ENCODE measurements at regions not wholly inside any gene's neighbourhood (a gene's known extent, or its start where the extent isn't known, plus 50 kb on each side); places are given as distances from the start of the nearest gene placed in this dataset.

DNA sequence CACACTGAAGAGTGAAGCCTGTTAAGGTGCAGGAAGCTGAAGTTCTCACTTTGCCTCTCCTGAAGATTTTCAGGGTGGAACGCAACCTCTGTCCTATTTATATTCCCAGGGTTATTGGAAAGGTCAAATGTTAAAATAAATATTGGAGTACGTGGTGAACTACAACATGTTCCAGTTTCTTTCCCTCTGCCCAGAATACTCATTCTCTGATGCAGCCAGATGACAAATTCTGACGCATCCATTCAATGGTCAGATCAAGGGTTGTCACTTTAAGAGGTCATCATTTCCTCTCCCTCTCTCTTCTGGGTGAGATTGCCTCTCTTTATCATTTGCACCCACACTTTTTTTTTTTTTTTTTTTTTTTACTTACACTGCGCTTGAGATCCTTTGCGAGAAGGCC is 277.1 kb downstream of the BRINP1 start:
- Mint-ChIP-seq H3K4me1 (no peaks in the 10 kb centered on the region), H3K4me3 (no peak overlapping the region), H3K36me3 (ENCODE audit: low read depth) (no peaks in the 10 kb centered on the region), H3K27ac (ENCODE audit: unreplicated experiment) (no peak overlapping the region), H3K9me3 (no peaks in the 10 kb centered on the region), H3K27me3 (ENCODE audit: low read depth) (no peaks in the 10 kb centered on the region)
- DNase-seq (ENCODE audit: low read depth, low spot score) = no peak
- TF ChIP-seq, protein P1, sequence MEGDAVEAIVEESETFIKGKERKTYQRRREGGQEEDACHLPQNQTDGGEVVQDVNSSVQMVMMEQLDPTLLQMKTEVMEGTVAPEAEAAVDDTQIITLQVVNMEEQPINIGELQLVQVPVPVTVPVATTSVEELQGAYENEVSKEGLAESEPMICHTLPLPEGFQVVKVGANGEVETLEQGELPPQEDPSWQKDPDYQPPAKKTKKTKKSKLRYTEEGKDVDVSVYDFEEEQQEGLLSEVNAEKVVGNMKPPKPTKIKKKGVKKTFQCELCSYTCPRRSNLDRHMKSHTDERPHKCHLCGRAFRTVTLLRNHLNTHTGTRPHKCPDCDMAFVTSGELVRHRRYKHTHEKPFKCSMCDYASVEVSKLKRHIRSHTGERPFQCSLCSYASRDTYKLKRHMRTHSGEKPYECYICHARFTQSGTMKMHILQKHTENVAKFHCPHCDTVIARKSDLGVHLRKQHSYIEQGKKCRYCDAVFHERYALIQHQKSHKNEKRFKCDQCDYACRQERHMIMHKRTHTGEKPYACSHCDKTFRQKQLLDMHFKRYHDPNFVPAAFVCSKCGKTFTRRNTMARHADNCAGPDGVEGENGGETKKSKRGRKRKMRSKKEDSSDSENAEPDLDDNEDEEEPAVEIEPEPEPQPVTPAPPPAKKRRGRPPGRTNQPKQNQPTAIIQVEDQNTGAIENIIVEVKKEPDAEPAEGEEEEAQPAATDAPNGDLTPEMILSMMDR (conservative IDR thresholded peaks at IDR 0.05) = no peak

DNA sequence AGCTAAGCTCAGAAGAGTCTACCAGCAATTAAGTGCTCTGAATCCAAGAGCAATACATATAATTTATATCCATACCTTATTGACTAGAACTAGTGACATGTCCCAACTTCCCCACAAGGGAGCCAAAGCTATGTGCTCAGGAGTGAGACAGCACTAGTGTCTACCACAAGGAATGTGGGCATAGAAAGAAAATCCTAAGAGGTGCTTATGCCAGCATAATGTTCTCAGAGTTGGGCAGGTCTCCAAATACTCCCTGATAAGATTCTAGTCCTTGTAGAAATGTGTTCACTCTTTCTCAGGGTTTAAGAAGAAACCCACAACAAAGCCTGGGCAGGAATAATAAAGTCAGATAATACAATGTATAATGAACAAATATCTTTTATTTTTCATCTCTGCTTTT is 275.1 kb downstream of the BRINP1 start:
- no peaks in the 10 kb centered on the region for H3K4me1 Mint-ChIP-seq
- H3K36me3 Mint-ChIP-seq (ENCODE audit: low read depth) = no peaks in the 10 kb centered on the region
- no peak overlapping the region for H3K4me3 Mint-ChIP-seq
- no peaks in the 10 kb centered on the region for H3K9me3 Mint-ChIP-seq
- H3K27ac Mint-ChIP-seq (ENCODE audit: unreplicated experiment) = no peak overlapping the region
- no peaks in the 10 kb centered on the region for H3K27me3 Mint-ChIP-seq (ENCODE audit: low read depth)
- no peak for DNase-seq (ENCODE audit: low read depth, low spot score)
- TF ChIP-seq, protein P1 (conservative IDR thresholded peaks at IDR 0.05) = no peak

GRCh38 chr9:119095072-119095471 is 274.2 kb downstream of the BRINP1 start:
- Mint-ChIP-seq H3K36me3 (ENCODE audit: low read depth) (no peaks in the 10 kb centered on the region), H3K9me3 (no peaks in the 10 kb centered on the region), H3K4me3 (no peak overlapping the region), H3K27me3 (ENCODE audit: low read depth) (no peaks in the 10 kb centered on the region), H3K4me1 (no peaks in the 10 kb centered on the region), H3K27ac (ENCODE audit: unreplicated experiment) (no peak overlapping the region)
- no peak for DNase-seq (ENCODE audit: low read depth, low spot score)
- TF ChIP-seq, protein P1 (conservative IDR thresholded peaks at IDR 0.05) = no peak

DNA sequence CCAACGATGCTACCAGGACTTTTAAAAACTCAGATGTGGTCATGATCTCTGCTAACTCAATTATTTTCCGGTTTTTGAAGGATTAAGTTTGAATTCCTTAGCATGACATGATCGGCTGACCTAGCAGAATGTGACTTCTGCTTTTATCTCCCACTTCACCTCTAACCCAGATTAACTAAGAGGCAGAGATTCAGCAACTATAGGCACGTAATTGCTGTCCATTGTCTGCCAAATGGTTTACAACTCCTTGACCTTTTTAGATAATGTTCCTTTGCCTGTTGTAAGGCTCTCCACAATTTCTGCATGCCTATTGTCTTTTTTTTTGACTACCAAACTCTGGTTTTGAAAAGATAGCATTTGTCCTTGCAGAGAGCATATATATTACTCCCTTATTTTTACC is 268.2 kb downstream of the BRINP1 start:
- Mint-ChIP-seq H3K4me1 (peaks cover 5% of the 10 kb centered on the region), H3K36me3 (ENCODE audit: low read depth) (no peaks in the 10 kb centered on the region), H3K4me3 (no peak overlapping the region), H3K9me3 (no peaks in the 10 kb centered on the region), H3K27me3 (ENCODE audit: low read depth) (no peaks in the 10 kb centered on the region), H3K27ac (ENCODE audit: unreplicated experiment) (no peak overlapping the region)
- TF ChIP-seq, protein P1 (conservative IDR thresholded peaks at IDR 0.05) = no peak
- DNase-seq (ENCODE audit: low read depth, low spot score) = no peak

- no peaks in the 10 kb centered on the region for H3K36me3 Mint-ChIP-seq (ENCODE audit: low read depth)
- no peak for DNase-seq (ENCODE audit: low read depth, low spot score)
- TF ChIP-seq, protein P1 (conservative IDR thresholded peaks at IDR 0.05) = no peak
- H3K4me3 Mint-ChIP-seq = no peak overlapping the region
- H3K27me3 Mint-ChIP-seq (ENCODE audit: low read depth) = peaks cover 2% of the 10 kb centered on the region
- no peak overlapping the region for H3K27ac Mint-ChIP-seq (ENCODE audit: unreplicated experiment)
- no peaks in the 10 kb centered on the region for H3K9me3 Mint-ChIP-seq
- H3K4me1 Mint-ChIP-seq = peaks cover 4% of the 10 kb centered on the region
Measured at GRCh38 chr9:119114681-119115080, 254.6 kb downstream of the BRINP1 start.
